Heart left ventricle (tissue), 16 donors: ENCODE measurements at regions not wholly inside any gene's neighbourhood (a gene's known extent, or its start where the extent isn't known, plus 50 kb on each side); places are given as distances from the start of the nearest gene placed in this dataset.

Experiments
- ATAC-seq, 4 donors: fragments of 200-7000 bp; cut with Tn5 transposase; one replicate each; pipeline ENCODE4 v1.9.1; 2020 to 2022; ENCODE audit warnings: moderate library complexity in 4 of 4, mild to moderate bottlenecking in 3 of 4, moderate number of reproducible peaks in 1 of 4
- DNase-seq, 5 donors: peaks; one replicate each; pipeline ENCODE4 v3.0.0-alpha.2; 2020
- H3K27ac ChIP-seq, 12 donors: fragments of 200-600 bp; sonication (generic) in 4 of 12; one replicate each; pipeline versions ENCODE4 v1.5.0 to v1.8.0; 2016 to 2022; ENCODE audit warnings: mild to moderate bottlenecking in 2 of 12
- H3K27me3 ChIP-seq, 9 donors: fragments of 200-600 bp; sonication (generic) in 2 of 9; one replicate each; pipeline versions ENCODE4 v1.5.1 to v1.8.0; 2016 to 2022; ENCODE audit warnings: mild to moderate bottlenecking in 3 of 9
- H3K36me3 ChIP-seq, 9 donors: fragments of 200-600 bp; sonication (generic) in 2 of 9; one replicate each; pipeline versions ENCODE4 v1.5.0 to v1.8.0; 2018 to 2022; ENCODE audit warnings: mild to moderate bottlenecking in 2 of 9
- H3K4me1 ChIP-seq, 12 donors: fragments of 200-600 bp; sonication (generic) in 4 of 12; one replicate each; pipeline versions ENCODE4 v1.5.0 to v1.8.0; 2016 to 2022; ENCODE audit warnings: mild to moderate bottlenecking in 3 of 12
- H3K4me3 ChIP-seq, 12 donors: fragments of 200-600 bp; sonication (generic) in 4 of 12; one replicate each; pipeline versions ENCODE4 v1.5.0 to v1.8.0; 2017 to 2022; ENCODE audit warnings: mild to moderate bottlenecking in 9 of 12, moderate library complexity in 4 of 12
- H3K9me3 ChIP-seq, 12 donors: fragments of 200-600 bp; sonication (generic) in 4 of 12; one replicate each; pipeline versions ENCODE4 v1.5.0 to v1.8.0; 2016 to 2022; ENCODE audit warnings: mild to moderate bottlenecking in 1 of 12
- CTCF ChIP-seq, 12 donors: fragments of 200-600 bp; sonication (generic) in 4 of 12; IDR thresholded peaks; one replicate each; pipeline versions ENCODE4 v1.5.0 to v1.8.0; 2018 to 2022; ENCODE audit warnings: antibody characterized with exemption in 12 of 12, mild to moderate bottlenecking in 5 of 12
- POLR2A ChIP-seq, 2 donors: fragments of 450-650 bp; IDR thresholded peaks; one replicate each; pipeline ENCODE4 v1.6.1; 2017; ENCODE audit warnings: antibody characterized with exemption in 2 of 2, mild to moderate bottlenecking in 2 of 2, moderate library complexity in 2 of 2
- WGBS, 4 donors: extraction: QIAGEN DNeasy Blood & Tissue Kit in 2 of 4; methylation state at CpG; one replicate each; pipeline versions ENCODE4 v1.1.5 to v1.1.7; 2013 to 2018; 5-methylcytosine and 5-hydroxymethylcytosine counted together
- intact Hi-C, 10 donors: fragments of 100-400 bp; cut with DNase I; formaldehyde crosslinking; loops; one replicate each; pipeline versions ENCODE4 v1.11.1 to v1.14.2; 2022
- donor health status: ischemic (EF 13 %, LVEDD 7.1; RV severe dilation, severe dysfunction).
- donor health status: healthy with polysubstance abuse.
- donor health status: DM: no; HTN: yes; CAD: no.
- donor health status: DM: no; HTN: no; CAD: no.
- donor health status: ischemic (EF 25% LVEDD 6.9; RV normal size, moderate dysfunction).
- donor health status: ischemic (EF 25% LVEDD 5.7; RV mildly dilated, moderate dysfunction).
- donor health status: healthy.
- donor health status: DM: yes; HTN: yes; CAD: no.
- donor health status: ischemic (EF 35%, LVEDD 5.7; RV mildly dilated, moderate dysfunction).
- donor health status: nonischemic (EF 11% LVEDD 7.7; RV severe dilation, severe dysfunction).
- donor health status: DM: yes; HTN: yes; CAD: no.
- donor health status: PGD.
- donor health status: ischemic (EF 29% LVEDD 5.4; RV normal size, mild dysfunction).
- donor health status: nonischemic (EF 23%, LVEDD 6.1; RV moderate dilation, normal function).

GRCh38 chr12:105924526-105925208, 214.1 kb downstream of the NUAK1 start:
- DNase-seq (no peak), ATAC-seq (no peak)
- no peaks in the 10 kb centered on the region for H3K36me3 ChIP-seq
- H3K4me1 ChIP-seq: peaks cover 0 to 23% (median 6%) of the 10 kb centered on the region in 12 donors
- no peak overlapping the region for H3K27ac ChIP-seq
- no peaks in the 10 kb centered on the region for H3K27me3 ChIP-seq
- TF ChIP-seq CTCF (IDR thresholded peaks at IDR 0.05) (no peak), POLR2A (IDR thresholded peaks at IDR 0.05) (no peak)
- WGBS, 4 donors: 79 to 87% (median 83%) methylated on average over 7 of the region's 7 CpGs
- H3K9me3 ChIP-seq: no peaks in the 10 kb centered on the region
- intact Hi-C loops: no loop called here
- no peak overlapping the region for H3K4me3 ChIP-seq

- intact Hi-C loops: no loop called here
- no peak for DNase-seq
- Histone ChIP-seq H3K36me3 (no peaks in the 10 kb centered on the region), H3K27ac (no peak overlapping the region), H3K4me3 (no peak overlapping the region), H3K27me3 (no peaks in the 10 kb centered on the region), H3K9me3 (no peaks in the 10 kb centered on the region), H3K4me1 (peaks cover 0 to 15% (median 0%) of the 10 kb centered on the region in 12 donors)
- no peak for ATAC-seq
- TF ChIP-seq POLR2A (IDR thresholded peaks at IDR 0.05): no peak
- no peak for TF ChIP-seq CTCF (IDR thresholded peaks at IDR 0.05)
- WGBS, 4 donors: 89 to 93% (median 92%) methylated on average over 5 of the region's 5 CpGs
Measured at GRCh38 chr12:105927564-105927963, 211.2 kb downstream of the NUAK1 start.

- no peaks in the 10 kb centered on the region for H3K36me3 ChIP-seq
- no peak overlapping the region for H3K4me3 ChIP-seq
- no peaks in the 10 kb centered on the region for H3K9me3 ChIP-seq
- WGBS, 4 donors: 78 to 85% (median 83%) methylated on average over 3 of the region's 3 CpGs
- H3K27ac ChIP-seq: no peak overlapping the region
- no peak for TF ChIP-seq POLR2A (IDR thresholded peaks at IDR 0.05)
- TF ChIP-seq CTCF (IDR thresholded peaks at IDR 0.05): no peak
- peaks cover 0 to 10% (median 0%) of the 10 kb centered on the region in 12 donors for H3K4me1 ChIP-seq
- no peak for ATAC-seq
- no peak for DNase-seq
- intact Hi-C loops: no loop called here
- no peaks in the 10 kb centered on the region for H3K27me3 ChIP-seq
Measured at GRCh38 chr12:105928436-105928835, 210.3 kb downstream of the NUAK1 start.

- Histone ChIP-seq H3K36me3 (no peaks in the 10 kb centered on the region), H3K4me1 (peaks cover 0 to 13% (median 2%) of the 10 kb centered on the region in 12 donors), H3K9me3 (no peaks in the 10 kb centered on the region), H3K27me3 (no peaks in the 10 kb centered on the region), H3K27ac (no peak overlapping the region), H3K4me3 (no peak overlapping the region)
- no peak for TF ChIP-seq CTCF (IDR thresholded peaks at IDR 0.05)
- TF ChIP-seq POLR2A (IDR thresholded peaks at IDR 0.05): no peak
- ATAC-seq (no peak), DNase-seq (no peak)
- 92 to 97% (median 95%) methylated on average over 1 of the region's 1 CpG for WGBS, 4 donors
- intact Hi-C loops: no loop called here
Measured at GRCh38 chr12:105929192-105929591, 209.6 kb downstream of the NUAK1 start.
